ENCODE measurements at regions not wholly inside any gene's neighbourhood (a gene's known extent, or its start where the extent isn't known, plus 50 kb on each side); places are given as distances from the start of the nearest gene placed in this dataset.

- Histone ChIP-seq H3K27me3 (ENCODE audit: insufficient read depth, low read length) (no peaks in the 10 kb centered on the region), H3K36me3 (ENCODE audit: control insufficient read depth in 1 of 2, insufficient read depth in 2 of 2, low read length in 2 of 2) (no peaks in the 10 kb centered on the region), H3K27ac (ENCODE audit: low read depth, low read length) (no peak overlapping the region), H2AFZ (ENCODE audit: low read depth, low read length, poor library complexity, severe bottlenecking) (no peak overlapping the region), H3K4me1 (ENCODE audit: control insufficient read depth in 1 of 2, insufficient read depth in 2 of 2, low read length in 2 of 2) (peaks cover 0 to 6% of the 10 kb centered on the region in 2 experiments; a peak in 1 of 4 replicates), H3K9ac (ENCODE audit: low read length) (no peak overlapping the region), H3K4me3 (replicated peaks in 1 of 2; ENCODE audit: low read depth in 1 of 2, low read length in 2 of 2) (no peak overlapping the region), H3K79me2 (ENCODE audit: insufficient read depth, low read length) (no peaks in the 10 kb centered on the region), H3K9me3 (ENCODE audit: control insufficient read depth in 1 of 2, insufficient read depth in 1 of 2, low read depth in 1 of 2, low read length in 2 of 2) (no peaks in the 10 kb centered on the region), H3K9me2 (ENCODE audit: insufficient read depth) (no peaks in the 10 kb centered on the region), H3K4me2 (ENCODE audit: low read length) (no peak overlapping the region), H4K20me1 (ENCODE audit: insufficient read depth) (no peaks in the 10 kb centered on the region)
- intact Hi-C loops (cut with micrococcal nuclease), result no loop called here
- no peak for ATAC-seq
- BruUV-seq (replicated peaks), result no TSS peak
- RAD21 ChIA-PET (ENCODE audit: low non-redundant PET in 1 of 2, low total read pairs in 2 of 2, uncharacterized antibody in 2 of 2, unreplicated experiment in 2 of 2), result no interaction called here
- POLR2A ChIA-PET, result no interaction called here
- DNase-seq (ENCODE audit: low read depth, low spot score), result no peak
- TF ChIP-seq MAX (IDR thresholded peaks at IDR 0.05) (no peak), ZNF274 (IDR thresholded peaks at IDR 0.05; ENCODE audit: low read depth, low read length) (no peak), FOSL1 (IDR thresholded peaks at IDR 0.05; ENCODE audit: low read depth) (no peak), CEBPB (IDR thresholded peaks at IDR 0.05; ENCODE audit: low read depth) (no peak), SIN3A (IDR thresholded peaks at IDR 0.05; ENCODE audit: low read depth) (no peak), CTCF (IDR thresholded peaks at IDR 0.05 in 2 of 3, conservative IDR thresholded peaks at IDR 0.05 in 1 of 3; ENCODE audit: borderline replicate concordance in 1 of 3, insufficient read depth in 1 of 3, low read depth in 2 of 3, low read length in 2 of 3) (no peak), POLR2AphosphoS5 (IDR thresholded peaks at IDR 0.05; ENCODE audit: low read depth, low read length) (no peak), RAD21 (IDR thresholded peaks at IDR 0.05; ENCODE audit: low read depth) (no peak), ZBTB33 (IDR thresholded peaks at IDR 0.05; ENCODE audit: extremely low read depth, insufficient replicate concordance, low read length) (no peak)
- CTCF ChIA-PET, result no interaction called here
Observed at GRCh38 chr2:12168791-12169388, 422.5 kb downstream of the LPIN1 start.
